CD14-positive monocyte (primary cell): ENCODE measurements at regions not wholly inside any gene's neighbourhood (a gene's known extent, or its start where the extent isn't known, plus 50 kb on each side); places are given as distances from the start of the nearest gene placed in this dataset.

Experiments used
- DNase-seq, 3 donors: peaks; one replicate each; pipeline ENCODE4 v3.0.0-alpha.2; 2011 to 2022
- H2AFZ ChIP-seq: 2 replicates; pipeline ENCODE4 v1.6.0; 2012; ENCODE audit warnings: mild to moderate bottlenecking, low read depth, low read length, inconsistent platforms; ENCODE audit not compliant: insufficient read depth, poor library complexity, severe bottlenecking
- H3K27ac ChIP-seq, 2 donors: 1 replicate in 1 of 2; 2 replicates in 1 of 2; pipeline ENCODE4 v1.5.1; 2012 to 2013; ENCODE audit warnings: low read length in 2 of 2, control low read depth in 1 of 2, inconsistent platforms in 1 of 2, low read depth in 1 of 2, mild to moderate bottlenecking in 1 of 2
- H3K27me3 ChIP-seq, 2 donors: one replicate each; pipeline versions ENCODE4 v1.6.0 to v1.6.1; 2011 to 2013; ENCODE audit warnings: low read length in 2 of 2; ENCODE audit not compliant: control insufficient read depth in 2 of 2, insufficient read depth in 2 of 2
- H3K36me3 ChIP-seq, 2 donors: replicated peaks in 1 of 2; 1 replicate in 1 of 2; 2 replicates in 1 of 2; pipeline versions ENCODE4 v1.5.1 to v1.6.1; 2012 to 2013; ENCODE audit warnings: low read length in 2 of 2, control low read depth in 1 of 2, inconsistent platforms in 1 of 2, mild to moderate bottlenecking in 1 of 2; ENCODE audit not compliant: insufficient read depth in 2 of 2, control insufficient read depth in 1 of 2
- H3K4me1 ChIP-seq, 2 donors: 1 replicate in 1 of 2; 2 replicates in 1 of 2; pipeline versions ENCODE4 v1.5.1 to v1.6.1; 2012 to 2013; ENCODE audit warnings: low read length in 2 of 2, control low read depth in 1 of 2, inconsistent platforms in 1 of 2, mild to moderate bottlenecking in 1 of 2, moderate library complexity in 1 of 2; ENCODE audit not compliant: insufficient read depth in 2 of 2, control insufficient read depth in 1 of 2
- H3K4me2 ChIP-seq: replicated peaks from 2 replicates; pipeline ENCODE3; 2012; ENCODE audit warnings: low read length, moderate library complexity, mild to moderate bottlenecking; ENCODE audit not compliant: poor library complexity, severe bottlenecking; ENCODE audit errors: extremely low read depth
- H3K4me3 ChIP-seq, 3 experiments: fragments of 200-600 bp in 1 of 3; sonication (generic) in 1 of 3; replicated peaks in 1 of 3; 1 replicate in 2 of 3; 2 replicates in 1 of 3; pipeline ENCODE4 v1.5.1; 2011 to 2013; ENCODE audit warnings: low read length in 3 of 3, mild to moderate bottlenecking in 3 of 3, control low read depth in 2 of 3, low read depth in 2 of 3, inconsistent platforms in 1 of 3, moderate library complexity in 1 of 3
- H3K79me2 ChIP-seq: 2 replicates; pipeline ENCODE4 v1.6.0; 2012; ENCODE audit warnings: mild to moderate bottlenecking, control low read depth, inconsistent platforms, low read length, moderate library complexity; ENCODE audit not compliant: insufficient read depth
- H3K9ac ChIP-seq: 2 replicates; pipeline ENCODE4 v1.6.0; 2017; ENCODE audit warnings: low read length, mild to moderate bottlenecking; ENCODE audit not compliant: insufficient read depth, poor library complexity, severe bottlenecking
- H3K9me3 ChIP-seq, 2 donors: replicated peaks in 1 of 2; 1 replicate in 1 of 2; 2 replicates in 1 of 2; pipeline versions ENCODE4 v1.5.1 to v1.6.1; 2012 to 2013; ENCODE audit warnings: low read length in 2 of 2, control low read depth in 1 of 2; ENCODE audit not compliant: control insufficient read depth in 1 of 2, insufficient read depth in 1 of 2
- H4K20me1 ChIP-seq: 2 replicates; pipeline ENCODE4 v1.6.0; 2012; ENCODE audit warnings: mild to moderate bottlenecking, low read length, control low read depth, moderate library complexity; ENCODE audit not compliant: insufficient read depth
- H3K27ac Mint-ChIP-seq, 7 donors: one replicate each; pipeline ENCODE4 v1.8.0; 2020; ENCODE audit warnings: mild to moderate bottlenecking in 7 of 7, mixed read lengths in 7 of 7, moderate library complexity in 6 of 7, inconsistent platforms in 2 of 7
- H3K27me3 Mint-ChIP-seq, 3 donors: one replicate each; pipeline ENCODE4 v1.8.0; 2021 to 2022; ENCODE audit warnings: low read depth in 3 of 3, mild to moderate bottlenecking in 3 of 3, mixed read lengths in 3 of 3, moderate library complexity in 3 of 3, inconsistent platforms in 1 of 3
- H3K36me3 Mint-ChIP-seq, 2 donors: one replicate each; pipeline ENCODE4 v1.8.0; 2020; ENCODE audit warnings: mixed read lengths in 2 of 2, inconsistent platforms in 1 of 2, mild to moderate bottlenecking in 1 of 2
- H3K4me1 Mint-ChIP-seq: one replicate; pipeline ENCODE4 v1.8.0; 2020; ENCODE audit warnings: mild to moderate bottlenecking, mixed read lengths
- H3K4me3 Mint-ChIP-seq, 2 donors: one replicate each; pipeline ENCODE4 v1.8.0; 2020; ENCODE audit warnings: mild to moderate bottlenecking in 2 of 2, mixed read lengths in 2 of 2, moderate library complexity in 1 of 2
- H3K9me3 Mint-ChIP-seq, 7 donors: one replicate each; pipeline ENCODE4 v1.8.0; 2020 to 2022; ENCODE audit warnings: mixed read lengths in 7 of 7, mild to moderate bottlenecking in 6 of 7, moderate library complexity in 6 of 7, inconsistent platforms in 2 of 7
- WGBS: methylation state at CpG from one replicate; pipeline ENCODE4 v1.1.5; 2013; ENCODE audit warnings: missing lambda C conversion rate; ENCODE audit not compliant: insufficient coverage; 5-methylcytosine and 5-hydroxymethylcytosine counted together
- intact Hi-C, 2 donors: fragments of 100-400 bp; cut with micrococcal nuclease; formaldehyde crosslinking; loops; one replicate each; pipeline versions ENCODE4 v1.15.0 to v1.15.1; 2023
- TF ChIP-seq, protein P1 (sequence below): fragments of 200-600 bp; IDR thresholded peaks from one replicate; pipeline ENCODE4 v1.8.0; 2022; ENCODE audit warnings: antibody characterized with exemption, mild to moderate bottlenecking

GRCh38 chr17:77414811-77415400 is 274.1 kb downstream of the SEC14L1 start:
- Histone ChIP-seq H2AFZ (no peak overlapping the region), H3K27ac (no peak overlapping the region), H3K4me1 (peaks cover 27 to 36% of the 10 kb centered on the region in 2 donors), H3K9ac (no peak overlapping the region), H3K9me3 (no peaks in the 10 kb centered on the region), H4K20me1 (peaks cover 89% of the 10 kb centered on the region), H3K27me3 (no peaks in the 10 kb centered on the region), H3K4me3 (no peak overlapping the region), H3K79me2 (peaks cover 62% of the 10 kb centered on the region), H3K36me3 (peaks cover 30 to 42% of the 10 kb centered on the region in 2 donors), H3K4me2 (no peak overlapping the region)
- H3K4me1 Mint-ChIP-seq = peaks cover 38% of the 10 kb centered on the region
- peaks cover 0 to 2% (median 0%) of the 10 kb centered on the region in 7 donors for H3K9me3 Mint-ChIP-seq
- no peak overlapping the region for H3K27ac Mint-ChIP-seq
- DNase-seq = no peak
- H3K4me3 Mint-ChIP-seq = no peak overlapping the region
- WGBS = 94% methylated on average over 10 of the region's 15 CpGs
- H3K27me3 Mint-ChIP-seq = peaks cover 0 to 3% (median 0%) of the 10 kb centered on the region in 3 donors
- TF ChIP-seq, protein P1, sequence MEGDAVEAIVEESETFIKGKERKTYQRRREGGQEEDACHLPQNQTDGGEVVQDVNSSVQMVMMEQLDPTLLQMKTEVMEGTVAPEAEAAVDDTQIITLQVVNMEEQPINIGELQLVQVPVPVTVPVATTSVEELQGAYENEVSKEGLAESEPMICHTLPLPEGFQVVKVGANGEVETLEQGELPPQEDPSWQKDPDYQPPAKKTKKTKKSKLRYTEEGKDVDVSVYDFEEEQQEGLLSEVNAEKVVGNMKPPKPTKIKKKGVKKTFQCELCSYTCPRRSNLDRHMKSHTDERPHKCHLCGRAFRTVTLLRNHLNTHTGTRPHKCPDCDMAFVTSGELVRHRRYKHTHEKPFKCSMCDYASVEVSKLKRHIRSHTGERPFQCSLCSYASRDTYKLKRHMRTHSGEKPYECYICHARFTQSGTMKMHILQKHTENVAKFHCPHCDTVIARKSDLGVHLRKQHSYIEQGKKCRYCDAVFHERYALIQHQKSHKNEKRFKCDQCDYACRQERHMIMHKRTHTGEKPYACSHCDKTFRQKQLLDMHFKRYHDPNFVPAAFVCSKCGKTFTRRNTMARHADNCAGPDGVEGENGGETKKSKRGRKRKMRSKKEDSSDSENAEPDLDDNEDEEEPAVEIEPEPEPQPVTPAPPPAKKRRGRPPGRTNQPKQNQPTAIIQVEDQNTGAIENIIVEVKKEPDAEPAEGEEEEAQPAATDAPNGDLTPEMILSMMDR = no peak
- peaks cover 25 to 74% of the 10 kb centered on the region in 2 donors for H3K36me3 Mint-ChIP-seq
- intact Hi-C loops = no loop called here

DNA sequence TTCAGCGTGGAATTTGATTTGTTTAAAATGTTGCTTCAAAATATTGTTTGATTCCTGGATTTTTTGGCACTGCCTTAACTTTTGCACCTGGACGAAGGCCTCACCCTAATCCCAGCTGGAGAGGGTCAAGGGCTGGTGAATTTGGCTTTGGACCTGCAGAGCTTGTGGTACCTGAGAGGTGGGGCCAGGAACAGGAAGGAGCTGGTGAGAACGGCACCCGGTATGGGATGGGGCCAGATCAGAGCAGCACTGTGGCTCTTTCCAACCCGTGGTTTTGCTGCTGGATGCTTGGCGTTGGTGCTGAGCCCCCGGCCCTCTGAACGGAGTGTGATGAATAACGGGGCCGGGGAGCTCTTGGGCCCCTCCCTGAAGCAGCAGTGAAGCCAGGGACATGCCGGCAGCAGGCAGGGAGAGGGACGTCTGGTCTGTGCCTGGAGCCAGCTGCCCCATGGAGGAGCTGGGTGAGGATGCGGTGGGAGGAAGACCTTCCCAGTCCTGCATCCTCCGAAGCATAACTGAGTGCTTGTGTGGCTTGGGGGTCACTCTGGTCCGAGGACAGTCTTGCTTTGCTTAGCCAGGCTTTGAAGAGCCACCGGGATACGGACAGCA is 275.4 kb downstream of the SEC14L1 start:
- Histone ChIP-seq H4K20me1 (peaks cover 91% of the 10 kb centered on the region), H3K27me3 (no peaks in the 10 kb centered on the region), H3K9me3 (no peaks in the 10 kb centered on the region), H2AFZ (no peak overlapping the region), H3K4me2 (no peak overlapping the region), H3K4me1 (peaks cover 27 to 36% of the 10 kb centered on the region in 2 donors), H3K4me3 (no peak overlapping the region), H3K9ac (no peak overlapping the region), H3K27ac (no peak overlapping the region), H3K79me2 (peaks cover 69% of the 10 kb centered on the region), H3K36me3 (peaks cover 30 to 42% of the 10 kb centered on the region in 2 donors)
- peaks cover 0 to 3% (median 3%) of the 10 kb centered on the region in 3 donors for H3K27me3 Mint-ChIP-seq
- H3K4me1 Mint-ChIP-seq = peaks cover 38% of the 10 kb centered on the region
- H3K9me3 Mint-ChIP-seq = peaks cover 0 to 2% (median 0%) of the 10 kb centered on the region in 7 donors
- H3K4me3 Mint-ChIP-seq = no peak overlapping the region
- no peak overlapping the region for H3K27ac Mint-ChIP-seq
- DNase-seq = no peak
- intact Hi-C loops = no loop called here
- TF ChIP-seq, protein P1 = no peak
- H3K36me3 Mint-ChIP-seq = peaks cover 25 to 70% of the 10 kb centered on the region in 2 donors
- WGBS = 64% methylated on average over 17 of the region's 17 CpGs
